ENCODE measurements at regions not wholly inside any gene's neighbourhood (a gene's known extent, or its start where the extent isn't known, plus 50 kb on each side); places are given as distances from the start of the nearest gene placed in this dataset.

DNA sequence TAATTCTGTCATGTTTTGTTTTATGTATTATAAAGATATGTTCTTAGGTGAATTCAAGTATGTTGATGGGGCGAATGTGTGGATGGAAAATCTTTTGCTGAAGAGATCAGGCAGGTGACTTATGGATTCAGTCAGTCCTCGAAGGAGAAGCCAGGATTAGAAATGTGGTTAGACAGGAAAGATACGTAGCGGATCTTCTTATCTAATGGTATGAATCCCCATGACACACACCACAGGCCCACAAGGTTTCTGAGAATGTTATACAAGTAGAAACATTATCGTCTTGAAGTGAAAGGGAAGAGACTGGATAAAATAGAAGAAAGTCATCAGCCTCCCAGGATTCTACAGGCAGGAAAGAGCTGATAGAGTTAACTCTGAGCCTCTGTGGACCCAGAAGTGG, 69.0 kb upstream of the RFXAP start:
- H3K27me3 ChIP-seq (ENCODE audit: control insufficient read depth, insufficient read depth, low read length): no peaks in the 10 kb centered on the region
- no peaks in the 10 kb centered on the region for H3K36me3 ChIP-seq (ENCODE audit: control insufficient read depth, insufficient read depth, low read length)
- H3K4me3 ChIP-seq (ENCODE audit: low read depth, low read length): no peak overlapping the region
- TF ChIP-seq, protein P1, sequence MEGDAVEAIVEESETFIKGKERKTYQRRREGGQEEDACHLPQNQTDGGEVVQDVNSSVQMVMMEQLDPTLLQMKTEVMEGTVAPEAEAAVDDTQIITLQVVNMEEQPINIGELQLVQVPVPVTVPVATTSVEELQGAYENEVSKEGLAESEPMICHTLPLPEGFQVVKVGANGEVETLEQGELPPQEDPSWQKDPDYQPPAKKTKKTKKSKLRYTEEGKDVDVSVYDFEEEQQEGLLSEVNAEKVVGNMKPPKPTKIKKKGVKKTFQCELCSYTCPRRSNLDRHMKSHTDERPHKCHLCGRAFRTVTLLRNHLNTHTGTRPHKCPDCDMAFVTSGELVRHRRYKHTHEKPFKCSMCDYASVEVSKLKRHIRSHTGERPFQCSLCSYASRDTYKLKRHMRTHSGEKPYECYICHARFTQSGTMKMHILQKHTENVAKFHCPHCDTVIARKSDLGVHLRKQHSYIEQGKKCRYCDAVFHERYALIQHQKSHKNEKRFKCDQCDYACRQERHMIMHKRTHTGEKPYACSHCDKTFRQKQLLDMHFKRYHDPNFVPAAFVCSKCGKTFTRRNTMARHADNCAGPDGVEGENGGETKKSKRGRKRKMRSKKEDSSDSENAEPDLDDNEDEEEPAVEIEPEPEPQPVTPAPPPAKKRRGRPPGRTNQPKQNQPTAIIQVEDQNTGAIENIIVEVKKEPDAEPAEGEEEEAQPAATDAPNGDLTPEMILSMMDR (IDR thresholded peaks at IDR 0.05; ENCODE audit: insufficient read depth, low read length, poor library complexity, severe bottlenecking): no peak
- no peak for DNase-seq (ENCODE audit: low read depth)

DNA sequence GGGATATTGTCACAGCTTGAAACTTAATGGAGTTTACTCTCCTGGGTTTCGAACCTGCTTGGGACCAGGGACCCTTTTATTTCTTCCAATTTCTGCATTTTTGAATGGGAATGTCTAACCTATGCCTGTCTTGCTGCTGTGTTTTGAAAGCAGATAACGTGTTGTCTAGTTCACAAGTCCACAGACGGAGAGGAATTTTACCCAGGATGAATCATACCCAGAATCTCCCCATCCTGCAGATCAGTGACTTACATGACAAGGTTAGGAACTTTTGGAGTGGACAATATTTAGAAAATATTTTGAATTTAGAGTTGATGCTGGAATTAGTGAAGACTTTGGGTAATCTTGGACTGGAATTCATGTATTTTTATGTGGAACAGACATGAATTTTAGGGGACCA, 68.6 kb upstream of the RFXAP start:
- no peak for DNase-seq (ENCODE audit: low read depth)
- H3K27me3 ChIP-seq (ENCODE audit: control insufficient read depth, insufficient read depth, low read length): no peaks in the 10 kb centered on the region
- TF ChIP-seq, protein P1 (IDR thresholded peaks at IDR 0.05; ENCODE audit: insufficient read depth, low read length, poor library complexity, severe bottlenecking): no peak
- H3K4me3 ChIP-seq (ENCODE audit: low read depth, low read length): no peak overlapping the region
- H3K36me3 ChIP-seq (ENCODE audit: control insufficient read depth, insufficient read depth, low read length): no peaks in the 10 kb centered on the region

DNA sequence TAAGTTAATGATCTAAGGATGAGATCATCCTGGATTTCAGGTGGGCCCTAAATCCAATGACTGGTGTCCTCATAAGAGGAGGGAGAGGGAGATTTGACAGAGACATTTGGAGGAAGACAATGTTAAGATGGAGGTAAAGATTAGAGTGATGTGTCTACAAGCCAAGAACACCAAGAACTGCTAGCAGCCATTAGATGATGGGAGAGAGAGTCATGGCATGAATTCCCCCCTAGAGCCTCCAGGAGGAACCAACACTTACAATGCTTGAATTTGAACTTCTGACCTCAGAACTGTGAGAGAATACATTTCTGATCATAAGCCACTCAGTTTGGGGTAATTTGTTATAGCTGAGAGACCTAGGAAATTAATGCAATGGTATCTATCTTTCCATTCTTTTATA, 68.1 kb upstream of the RFXAP start:
- no peak overlapping the region for H3K4me3 ChIP-seq (ENCODE audit: low read depth, low read length)
- H3K27me3 ChIP-seq (ENCODE audit: control insufficient read depth, insufficient read depth, low read length): no peaks in the 10 kb centered on the region
- TF ChIP-seq, protein P1 (IDR thresholded peaks at IDR 0.05; ENCODE audit: insufficient read depth, low read length, poor library complexity, severe bottlenecking): no peak
- no peaks in the 10 kb centered on the region for H3K36me3 ChIP-seq (ENCODE audit: control insufficient read depth, insufficient read depth, low read length)
- no peak for DNase-seq (ENCODE audit: low read depth)

DNA sequence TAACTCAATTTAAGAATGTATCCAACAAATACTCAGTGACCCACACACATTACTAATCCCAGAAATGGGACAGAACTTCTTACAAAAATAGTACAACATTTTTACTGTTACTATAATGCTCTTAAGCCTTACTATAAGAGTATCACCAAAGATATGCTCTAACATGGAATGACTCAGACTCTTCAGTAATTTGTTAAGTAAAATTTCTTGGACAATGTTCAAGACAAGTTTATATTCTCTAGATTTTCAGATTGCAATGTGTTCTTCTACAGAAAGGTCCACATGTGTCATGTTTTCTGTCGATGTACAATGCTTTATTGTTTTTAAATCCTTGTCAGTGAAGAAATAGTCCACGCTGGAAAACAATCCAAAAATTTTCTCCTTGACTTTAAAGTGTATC, 66.3 kb upstream of the RFXAP start:
- no peak for DNase-seq (ENCODE audit: low read depth)
- TF ChIP-seq, protein P1 (IDR thresholded peaks at IDR 0.05; ENCODE audit: insufficient read depth, low read length, poor library complexity, severe bottlenecking): no peak
- Histone ChIP-seq H3K4me3 (ENCODE audit: low read depth, low read length) (no peak overlapping the region), H3K36me3 (ENCODE audit: control insufficient read depth, insufficient read depth, low read length) (no peaks in the 10 kb centered on the region), H3K27me3 (ENCODE audit: control insufficient read depth, insufficient read depth, low read length) (no peaks in the 10 kb centered on the region)

DNA sequence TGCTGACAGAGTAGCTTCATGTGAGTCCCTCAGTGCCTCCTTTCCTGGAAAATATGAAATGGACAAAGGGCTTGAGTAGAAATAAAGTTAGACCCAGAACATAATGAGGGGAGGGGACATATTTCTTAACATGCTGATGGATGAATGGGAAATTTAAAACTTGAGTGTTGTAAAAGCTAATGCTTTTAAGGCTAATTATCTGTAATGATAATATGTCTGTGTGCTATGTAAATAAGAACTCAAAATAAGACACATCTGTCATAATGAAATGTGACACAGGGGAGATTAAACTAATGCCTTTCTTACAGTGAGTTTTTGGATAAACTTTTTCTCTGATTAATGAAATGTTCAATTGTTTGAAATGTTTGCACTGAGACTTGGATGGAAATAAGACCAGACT, 65.8 kb upstream of the RFXAP start:
- no peak for DNase-seq (ENCODE audit: low read depth)
- no peaks in the 10 kb centered on the region for H3K36me3 ChIP-seq (ENCODE audit: control insufficient read depth, insufficient read depth, low read length)
- H3K4me3 ChIP-seq (ENCODE audit: low read depth, low read length): no peak overlapping the region
- no peaks in the 10 kb centered on the region for H3K27me3 ChIP-seq (ENCODE audit: control insufficient read depth, insufficient read depth, low read length)
- TF ChIP-seq, protein P1 (IDR thresholded peaks at IDR 0.05; ENCODE audit: insufficient read depth, low read length, poor library complexity, severe bottlenecking): no peak

DNA sequence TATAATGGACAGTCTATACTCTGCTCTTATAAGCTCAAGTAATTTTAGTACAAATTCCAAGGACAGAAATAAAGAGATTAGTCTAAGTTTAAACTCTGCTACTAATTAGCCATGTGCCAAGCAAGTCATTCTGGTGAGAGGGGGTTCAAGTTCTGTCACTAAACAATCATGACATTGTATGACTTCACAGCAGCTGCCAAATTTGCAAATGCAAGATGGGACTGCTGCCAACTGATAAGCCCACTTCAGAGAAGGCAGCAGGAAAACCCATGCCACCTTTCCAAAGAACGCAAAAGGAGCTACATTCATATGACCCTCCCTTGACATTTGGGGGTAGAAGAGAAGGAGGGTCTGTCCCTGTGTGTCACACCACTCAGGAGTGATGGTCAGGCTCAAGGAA, 60.7 kb upstream of the RFXAP start:
- Histone ChIP-seq H3K36me3 (ENCODE audit: control insufficient read depth, insufficient read depth, low read length) (no peaks in the 10 kb centered on the region), H3K4me3 (ENCODE audit: low read depth, low read length) (no peak overlapping the region), H3K27me3 (ENCODE audit: control insufficient read depth, insufficient read depth, low read length) (no peaks in the 10 kb centered on the region)
- TF ChIP-seq, protein P1 (IDR thresholded peaks at IDR 0.05; ENCODE audit: insufficient read depth, low read length, poor library complexity, severe bottlenecking): no peak
- DNase-seq (ENCODE audit: low read depth): no peak
